ENCODE measurements at regions not wholly inside any gene's neighbourhood (a gene's known extent, or its start where the extent isn't known, plus 50 kb on each side); places are given as distances from the start of the nearest gene placed in this dataset.
"Not testable (repeated sequence)": the region's sequence is repeated elsewhere in the genome, so short reads cannot be mapped to it uniquely, and the experiment has no call there.

DNA sequence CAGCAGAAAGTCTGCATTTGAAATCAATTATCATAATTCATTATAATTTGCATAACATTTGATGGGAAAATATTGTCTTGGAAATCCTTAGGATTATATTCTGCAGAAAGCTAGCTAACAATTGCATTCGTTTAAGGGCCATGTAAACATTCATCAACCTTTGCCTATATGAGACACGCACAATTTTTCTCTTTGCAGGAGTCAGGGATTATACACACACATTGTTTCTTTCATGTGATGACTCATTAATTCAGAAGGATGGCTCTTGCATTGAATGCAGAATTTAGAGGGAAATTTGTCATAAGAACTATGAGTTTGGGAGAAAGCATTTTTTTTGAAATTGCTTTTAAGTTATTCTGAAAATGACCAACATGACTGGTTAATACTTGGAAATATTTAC lies 844.7 kb downstream of the DIPK2A start:
- no peak for FAIRE-seq
- TF ChIP-seq EZH2 (IDR thresholded peaks at IDR 0.05; ENCODE audit: insufficient read depth, low read length) = no peak
- TF ChIP-seq, protein P1, sequence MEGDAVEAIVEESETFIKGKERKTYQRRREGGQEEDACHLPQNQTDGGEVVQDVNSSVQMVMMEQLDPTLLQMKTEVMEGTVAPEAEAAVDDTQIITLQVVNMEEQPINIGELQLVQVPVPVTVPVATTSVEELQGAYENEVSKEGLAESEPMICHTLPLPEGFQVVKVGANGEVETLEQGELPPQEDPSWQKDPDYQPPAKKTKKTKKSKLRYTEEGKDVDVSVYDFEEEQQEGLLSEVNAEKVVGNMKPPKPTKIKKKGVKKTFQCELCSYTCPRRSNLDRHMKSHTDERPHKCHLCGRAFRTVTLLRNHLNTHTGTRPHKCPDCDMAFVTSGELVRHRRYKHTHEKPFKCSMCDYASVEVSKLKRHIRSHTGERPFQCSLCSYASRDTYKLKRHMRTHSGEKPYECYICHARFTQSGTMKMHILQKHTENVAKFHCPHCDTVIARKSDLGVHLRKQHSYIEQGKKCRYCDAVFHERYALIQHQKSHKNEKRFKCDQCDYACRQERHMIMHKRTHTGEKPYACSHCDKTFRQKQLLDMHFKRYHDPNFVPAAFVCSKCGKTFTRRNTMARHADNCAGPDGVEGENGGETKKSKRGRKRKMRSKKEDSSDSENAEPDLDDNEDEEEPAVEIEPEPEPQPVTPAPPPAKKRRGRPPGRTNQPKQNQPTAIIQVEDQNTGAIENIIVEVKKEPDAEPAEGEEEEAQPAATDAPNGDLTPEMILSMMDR (IDR thresholded peaks at IDR 0.05; ENCODE audit: insufficient read depth, low read depth, low read length) = no peak
- H3K4me1 Mint-ChIP-seq (ENCODE audit: low read depth, unreplicated experiment) = no peaks in the 10 kb centered on the region

DNA sequence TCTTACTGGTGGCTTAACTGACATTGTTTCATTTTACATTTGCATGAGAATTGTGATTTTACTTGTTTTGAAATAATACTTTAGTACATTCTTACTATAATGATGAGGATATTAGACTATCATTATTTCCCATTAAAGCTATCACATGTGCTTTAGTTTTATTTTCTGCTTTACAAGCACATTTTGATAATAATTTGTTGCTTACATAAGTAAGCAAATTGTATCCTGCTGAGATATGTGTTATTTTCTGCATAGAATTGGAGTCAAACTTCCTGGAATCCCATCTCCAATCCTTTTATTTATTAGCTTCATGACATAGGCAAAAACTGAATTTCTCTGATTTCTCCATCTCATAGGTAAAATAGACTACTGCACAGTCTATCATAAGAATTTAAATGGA lies 847.4 kb downstream of the DIPK2A start:
- Mint-ChIP-seq H3K4me1 (ENCODE audit: low read depth, unreplicated experiment) (no peaks in the 10 kb centered on the region), H3K27me3 (ENCODE audit: low read depth, unreplicated experiment) (no peaks in the 10 kb centered on the region), H3K27ac (ENCODE audit: unreplicated experiment) (no peak overlapping the region), H3K9me3 (ENCODE audit: unreplicated experiment) (no peaks in the 10 kb centered on the region), H3K4me3 (ENCODE audit: unreplicated experiment) (no peak overlapping the region), H3K36me3 (ENCODE audit: low read depth, unreplicated experiment) (no peaks in the 10 kb centered on the region)
- Histone ChIP-seq H3K4me3 (ENCODE audit: insufficient read depth, low read depth, low read length) (no peak overlapping the region), H3K9ac (ENCODE audit: low read length) (no peak overlapping the region), H3K9me3 (ENCODE audit: insufficient read depth, low read depth, low read length) (no peaks in the 10 kb centered on the region), H3K4me1 (ENCODE audit: insufficient read depth, low read length) (no peaks in the 10 kb centered on the region), H3K27me3 (ENCODE audit: insufficient read depth, low read length) (no peaks in the 10 kb centered on the region), H3K4me2 (ENCODE audit: low read length) (no peak overlapping the region), H2AFZ (ENCODE audit: low read depth, low read length) (no peak overlapping the region), H3K36me3 (ENCODE audit: insufficient read depth, low read length) (no peaks in the 10 kb centered on the region), H3K27ac (ENCODE audit: low read depth, low read length) (no peak overlapping the region), H4K20me1 (ENCODE audit: insufficient read depth, low read length) (no peaks in the 10 kb centered on the region), H3K79me2 (ENCODE audit: insufficient read depth, low read length) (no peaks in the 10 kb centered on the region)
- no peak for FAIRE-seq
- no peak for DNase-seq (ENCODE audit: low read depth)
- TF ChIP-seq, protein P1 (IDR thresholded peaks at IDR 0.05; ENCODE audit: insufficient read depth, low read depth, low read length) = no peak
- no peak for TF ChIP-seq EZH2 (IDR thresholded peaks at IDR 0.05; ENCODE audit: insufficient read depth, low read length)

More for the DNA sequence above, 844.7 kb downstream of the DIPK2A start:
- no peak for DNase-seq (ENCODE audit: low read depth)
- H3K27me3 Mint-ChIP-seq (ENCODE audit: low read depth, unreplicated experiment) = no peaks in the 10 kb centered on the region
- Histone ChIP-seq H3K4me2 (ENCODE audit: low read length) (no peak overlapping the region), H3K4me1 (ENCODE audit: insufficient read depth, low read length) (no peaks in the 10 kb centered on the region), H2AFZ (ENCODE audit: low read depth, low read length) (no peak overlapping the region), H3K79me2 (ENCODE audit: insufficient read depth, low read length) (no peaks in the 10 kb centered on the region), H3K36me3 (ENCODE audit: insufficient read depth, low read length) (no peaks in the 10 kb centered on the region), H3K27me3 (ENCODE audit: insufficient read depth, low read length) (no peaks in the 10 kb centered on the region), H3K9me3 (ENCODE audit: insufficient read depth, low read depth, low read length) (no peaks in the 10 kb centered on the region), H4K20me1 (ENCODE audit: insufficient read depth, low read length) (no peaks in the 10 kb centered on the region), H3K9ac (ENCODE audit: low read length) (no peak overlapping the region), H3K27ac (ENCODE audit: low read depth, low read length) (no peak overlapping the region), H3K4me3 (ENCODE audit: insufficient read depth, low read depth, low read length) (no peak overlapping the region)
- H3K9me3 Mint-ChIP-seq (ENCODE audit: unreplicated experiment) = no peaks in the 10 kb centered on the region
- H3K27ac Mint-ChIP-seq (ENCODE audit: unreplicated experiment) = no peak overlapping the region
- no peaks in the 10 kb centered on the region for H3K36me3 Mint-ChIP-seq (ENCODE audit: low read depth, unreplicated experiment)
- H3K4me3 Mint-ChIP-seq (ENCODE audit: unreplicated experiment) = no peak overlapping the region

DNA sequence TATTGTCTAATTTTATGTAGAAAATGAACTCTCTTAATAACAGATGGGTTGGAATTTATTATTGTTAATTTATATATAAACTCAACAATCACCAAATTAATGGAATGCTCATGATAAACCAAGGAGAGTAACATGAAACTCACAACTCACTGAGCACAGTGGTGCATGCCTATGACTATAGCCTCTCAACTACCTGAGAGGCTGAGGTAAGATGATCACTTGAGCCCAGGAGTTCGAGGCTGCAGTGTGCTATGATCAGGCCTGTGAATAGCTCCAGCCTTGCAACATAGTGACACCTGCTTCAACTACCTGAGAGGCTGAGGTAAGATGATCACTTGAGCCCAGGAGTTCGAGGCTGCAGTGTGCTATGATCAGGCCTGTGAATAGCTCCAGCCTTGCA lies 848.6 kb downstream of the DIPK2A start:
- not testable (repeated sequence) for H3K4me2 ChIP-seq (ENCODE audit: low read length); H3K36me3 Mint-ChIP-seq (ENCODE audit: low read depth, unreplicated experiment); H3K4me3 Mint-ChIP-seq (ENCODE audit: unreplicated experiment); H3K9ac ChIP-seq (ENCODE audit: low read length); H3K9me3 ChIP-seq (ENCODE audit: insufficient read depth, low read depth, low read length); H3K4me1 ChIP-seq (ENCODE audit: insufficient read depth, low read length); H3K36me3 ChIP-seq (ENCODE audit: insufficient read depth, low read length); H3K4me3 ChIP-seq (ENCODE audit: insufficient read depth, low read depth, low read length); H3K27me3 ChIP-seq (ENCODE audit: insufficient read depth, low read length); H3K9me3 Mint-ChIP-seq (ENCODE audit: unreplicated experiment); H2AFZ ChIP-seq (ENCODE audit: low read depth, low read length); H3K27ac Mint-ChIP-seq (ENCODE audit: unreplicated experiment); FAIRE-seq; H3K27me3 Mint-ChIP-seq (ENCODE audit: low read depth, unreplicated experiment); H3K27ac ChIP-seq (ENCODE audit: low read depth, low read length); H3K4me1 Mint-ChIP-seq (ENCODE audit: low read depth, unreplicated experiment); H4K20me1 ChIP-seq (ENCODE audit: insufficient read depth, low read length); DNase-seq (ENCODE audit: low read depth); H3K79me2 ChIP-seq (ENCODE audit: insufficient read depth, low read length)

Measured in astrocyte (in vitro differentiated cells and primary cell).